Left ventricle myocardium inferior (tissue), 1 donor: ENCODE measurements at regions not wholly inside any gene's neighbourhood (a gene's known extent, or its start where the extent isn't known, plus 50 kb on each side); places are given as distances from the start of the nearest gene placed in this dataset.
"Not testable (repeated sequence)": the region's sequence is repeated elsewhere in the genome, so short reads cannot be mapped to it uniquely, and the experiment has no call there.

ENCODE experiments used
- DNase-seq: peaks from one replicate; pipeline ENCODE4 v3.0.0-alpha.2; 2020
- H3K27ac ChIP-seq: fragments of 200-600 bp; replicated peaks from 2 replicates; pipeline ENCODE4 v1.8.0; 2021
- H3K27me3 ChIP-seq: fragments of 200-600 bp; 2 replicates; pipeline ENCODE4 v1.8.0; 2021; ENCODE audit warnings: low read depth
- H3K36me3 ChIP-seq: fragments of 200-600 bp; 2 replicates; pipeline ENCODE4 v1.8.0; 2021
- H3K4me1 ChIP-seq: fragments of 200-600 bp; 2 replicates; pipeline ENCODE4 v1.8.0; 2021
- H3K4me3 ChIP-seq: fragments of 200-600 bp; 2 replicates; pipeline ENCODE4 v1.8.0; 2021; ENCODE audit warnings: mild to moderate bottlenecking, moderate library complexity
- H3K9me3 ChIP-seq: fragments of 200-600 bp; replicated peaks from 2 replicates; pipeline ENCODE4 v1.8.0; 2021
- intact Hi-C: fragments of 100-400 bp; cut with micrococcal nuclease; formaldehyde crosslinking; loops from one replicate; pipeline ENCODE4 v1.11.0; 2022
- TF ChIP-seq, protein P1 (sequence below): fragments of 200-600 bp; IDR thresholded peaks from 2 replicates; pipeline ENCODE4 v1.8.0; 2021; ENCODE audit warnings: antibody characterized with exemption, mild to moderate bottlenecking, borderline replicate concordance
- donor health status: DM: no; HTN: yes; CAD: no; lungs with severe emphysema.

DNA sequence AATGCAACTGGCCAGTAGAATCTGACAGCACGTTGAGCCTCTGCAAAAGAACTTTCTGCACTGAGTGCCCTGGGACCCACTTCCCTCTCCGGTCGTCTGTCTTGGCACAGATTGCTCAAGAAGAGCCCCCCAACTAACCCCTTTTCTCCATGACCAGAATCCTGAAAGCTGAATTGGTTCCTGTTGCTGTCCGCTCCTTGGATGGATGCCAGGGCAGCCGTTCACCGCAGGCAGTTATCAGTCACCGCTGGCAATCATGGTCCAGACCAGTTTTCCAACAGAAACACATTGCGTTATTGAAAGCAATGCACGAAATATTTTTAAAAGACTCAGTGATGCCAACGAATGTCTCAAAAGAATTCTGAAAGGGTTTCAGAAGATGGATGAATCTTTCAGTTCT lies 733.7 kb upstream of the FRG1 start:
- Histone ChIP-seq H3K4me1 (peaks cover 16% of the 10 kb centered on the region), H3K36me3 (no peaks in the 10 kb centered on the region), H3K27ac (no peak overlapping the region), H3K4me3 (no peak overlapping the region), H3K9me3 (no peaks in the 10 kb centered on the region), H3K27me3 (peaks cover 36% of the 10 kb centered on the region)
- intact Hi-C loops = no loop called here
- TF ChIP-seq, protein P1, sequence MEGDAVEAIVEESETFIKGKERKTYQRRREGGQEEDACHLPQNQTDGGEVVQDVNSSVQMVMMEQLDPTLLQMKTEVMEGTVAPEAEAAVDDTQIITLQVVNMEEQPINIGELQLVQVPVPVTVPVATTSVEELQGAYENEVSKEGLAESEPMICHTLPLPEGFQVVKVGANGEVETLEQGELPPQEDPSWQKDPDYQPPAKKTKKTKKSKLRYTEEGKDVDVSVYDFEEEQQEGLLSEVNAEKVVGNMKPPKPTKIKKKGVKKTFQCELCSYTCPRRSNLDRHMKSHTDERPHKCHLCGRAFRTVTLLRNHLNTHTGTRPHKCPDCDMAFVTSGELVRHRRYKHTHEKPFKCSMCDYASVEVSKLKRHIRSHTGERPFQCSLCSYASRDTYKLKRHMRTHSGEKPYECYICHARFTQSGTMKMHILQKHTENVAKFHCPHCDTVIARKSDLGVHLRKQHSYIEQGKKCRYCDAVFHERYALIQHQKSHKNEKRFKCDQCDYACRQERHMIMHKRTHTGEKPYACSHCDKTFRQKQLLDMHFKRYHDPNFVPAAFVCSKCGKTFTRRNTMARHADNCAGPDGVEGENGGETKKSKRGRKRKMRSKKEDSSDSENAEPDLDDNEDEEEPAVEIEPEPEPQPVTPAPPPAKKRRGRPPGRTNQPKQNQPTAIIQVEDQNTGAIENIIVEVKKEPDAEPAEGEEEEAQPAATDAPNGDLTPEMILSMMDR = no peak
- no peak for DNase-seq

DNA sequence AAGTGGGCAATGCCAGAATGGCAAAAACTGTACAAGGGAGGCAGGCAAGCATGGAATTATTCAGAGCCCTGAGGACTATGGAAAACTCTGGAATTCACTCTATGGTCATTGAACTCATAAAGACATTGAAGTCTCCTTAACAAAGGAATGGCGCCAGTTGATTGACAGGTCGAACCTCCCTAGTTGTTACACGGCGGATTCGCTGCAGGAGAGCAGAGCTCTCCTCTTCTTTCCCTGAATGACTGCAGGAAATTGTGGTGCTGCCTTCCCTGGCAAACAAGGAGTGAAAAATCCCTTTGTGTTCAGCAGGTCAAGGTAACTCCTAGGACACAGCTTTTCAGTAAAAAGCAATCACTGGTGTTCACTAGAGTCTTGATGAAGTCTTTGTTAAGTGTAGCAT lies 732.8 kb upstream of the FRG1 start:
- intact Hi-C loops = no loop called here
- no peak for DNase-seq
- Histone ChIP-seq H3K27ac (no peak overlapping the region), H3K27me3 (peaks cover 36% of the 10 kb centered on the region), H3K36me3 (no peaks in the 10 kb centered on the region), H3K9me3 (no peaks in the 10 kb centered on the region), H3K4me3 (no peak overlapping the region), H3K4me1 (peaks cover 9% of the 10 kb centered on the region)
- TF ChIP-seq, protein P1 = no peak

DNA sequence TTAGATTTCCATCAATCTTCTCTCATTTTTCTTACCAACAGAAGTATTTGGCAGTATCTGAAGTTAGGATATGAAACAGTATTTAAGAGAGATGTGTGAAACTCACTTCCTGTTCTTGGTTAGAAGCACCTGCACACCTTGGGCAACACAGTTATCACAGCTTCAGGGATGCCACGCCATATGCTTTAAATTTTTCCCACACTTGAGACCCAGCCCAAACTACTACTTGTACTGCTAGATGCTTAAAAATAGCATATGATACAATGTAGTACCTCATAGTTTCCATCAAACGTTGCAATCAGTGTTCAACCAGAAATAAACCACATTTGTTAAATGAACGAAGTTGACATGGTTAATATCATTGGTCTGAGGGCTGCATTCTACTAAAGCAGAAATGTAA lies 725.1 kb upstream of the FRG1 start:
- TF ChIP-seq, protein P1 = no peak
- no peak overlapping the region for H3K4me3 ChIP-seq
- H3K4me1 ChIP-seq = no peaks in the 10 kb centered on the region
- H3K36me3 ChIP-seq = no peaks in the 10 kb centered on the region
- intact Hi-C loops = no loop called here
- no peak overlapping the region for H3K27ac ChIP-seq
- H3K27me3 ChIP-seq = no peaks in the 10 kb centered on the region
- DNase-seq = no peak
- H3K9me3 ChIP-seq = no peaks in the 10 kb centered on the region

- H3K27me3 ChIP-seq = no peaks in the 10 kb centered on the region
- no peaks in the 10 kb centered on the region for H3K4me1 ChIP-seq
- intact Hi-C loops = no loop called here
- TF ChIP-seq, protein P1 = no peak
- H3K9me3 ChIP-seq = no peaks in the 10 kb centered on the region
- H3K36me3 ChIP-seq = no peaks in the 10 kb centered on the region
- DNase-seq = no peak
- H3K4me3 ChIP-seq = no peak overlapping the region
- H3K27ac ChIP-seq = no peak overlapping the region
Observed at GRCh38 chr4:189221691-189222090, 719.0 kb upstream of the FRG1 start.

DNA sequence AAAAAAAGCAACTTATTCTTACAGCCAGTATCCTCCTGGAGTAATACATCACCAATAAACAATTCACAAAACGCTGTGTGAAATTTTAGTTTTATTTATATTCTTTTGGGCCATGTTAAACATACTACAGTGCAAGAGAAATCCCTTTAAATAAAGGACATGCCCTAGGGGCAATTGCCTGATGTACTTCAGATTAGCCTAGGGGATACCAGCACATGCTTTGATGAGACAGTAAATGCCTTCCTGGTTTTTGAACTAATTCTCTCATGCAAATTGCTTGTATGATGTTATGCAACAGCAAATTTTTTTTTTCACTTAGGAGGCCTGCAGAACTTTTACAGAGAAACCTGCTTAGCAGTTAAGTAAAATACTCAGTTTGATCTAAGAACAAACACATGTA lies 711.9 kb upstream of the FRG1 start:
- Histone ChIP-seq H3K4me3 (no peak overlapping the region), H3K4me1 (no peaks in the 10 kb centered on the region), H3K27ac (no peak overlapping the region), H3K36me3 (no peaks in the 10 kb centered on the region), H3K27me3 (no peaks in the 10 kb centered on the region), H3K9me3 (no peaks in the 10 kb centered on the region)
- no peak for DNase-seq
- TF ChIP-seq, protein P1 = no peak
- intact Hi-C loops = no loop called here

- no peak for DNase-seq
- TF ChIP-seq, protein P1 = no peak
- Histone ChIP-seq H3K4me3 (no peak overlapping the region), H3K36me3 (no peaks in the 10 kb centered on the region), H3K27me3 (no peaks in the 10 kb centered on the region), H3K4me1 (no peaks in the 10 kb centered on the region), H3K9me3 (peaks cover 2% of the 10 kb centered on the region), H3K27ac (no peak overlapping the region)
- intact Hi-C loops = no loop called here
Observed at GRCh38 chr4:189232274-189232673, 708.4 kb upstream of the FRG1 start.

GRCh38 chr4:189233754-189234153 lies 706.9 kb upstream of the FRG1 start:
- intact Hi-C loops, H3K4me1 ChIP-seq, H3K27me3 ChIP-seq, H3K4me3 ChIP-seq, H3K9me3 ChIP-seq, H3K36me3 ChIP-seq, H3K27ac ChIP-seq, DNase-seq: not testable (repeated sequence)

DNA sequence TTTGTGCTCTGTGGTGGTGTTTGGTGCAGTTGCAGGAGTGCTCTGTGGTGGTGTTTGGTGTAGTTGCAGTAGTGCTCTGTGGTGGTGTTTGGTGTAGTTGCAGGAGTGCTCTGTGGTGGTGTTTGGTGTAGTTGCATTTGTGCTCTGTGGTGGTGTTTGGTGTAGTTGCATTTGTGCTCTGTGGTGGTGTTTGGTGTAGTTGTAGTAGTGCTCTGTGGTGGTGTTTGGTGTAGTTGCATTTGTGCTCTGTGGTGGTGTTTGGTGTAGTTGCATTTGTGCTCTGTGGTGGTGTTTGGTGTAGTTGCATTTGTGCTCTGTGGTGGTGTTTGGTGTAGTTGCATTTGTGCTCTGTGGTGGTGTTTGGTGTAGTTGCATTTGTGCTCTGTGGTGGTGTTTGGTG lies 705.7 kb upstream of the FRG1 start:
- H3K4me1 ChIP-seq, intact Hi-C loops, H3K27ac ChIP-seq, H3K36me3 ChIP-seq, DNase-seq, H3K9me3 ChIP-seq, H3K27me3 ChIP-seq, H3K4me3 ChIP-seq: not testable (repeated sequence)
